Breast epithelium (tissue), 3 donors: ENCODE measurements at regions not wholly inside any gene's neighbourhood (a gene's known extent, or its start where the extent isn't known, plus 50 kb on each side); places are given as distances from the start of the nearest gene placed in this dataset.

Experiments
- CTCF ChIP-seq, 3 donors: fragments of 450-650 bp; IDR thresholded peaks; one replicate each; pipeline ENCODE4 v1.5.1; 2016 to 2017; ENCODE audit warnings: antibody characterized with exemption in 3 of 3, mild to moderate bottlenecking in 3 of 3, moderate library complexity in 3 of 3
- POLR2A ChIP-seq: fragments of 450-650 bp; IDR thresholded peaks from one replicate; pipeline ENCODE4 v1.6.1; 2016; ENCODE audit warnings: antibody characterized with exemption, mild to moderate bottlenecking, moderate library complexity

- TF ChIP-seq CTCF (IDR thresholded peaks at IDR 0.05), result no peak
- TF ChIP-seq POLR2A, result no peak
These were observed 110.3 kb downstream of the DUSP10 start for GRCh38 chr1:221631556-221631955.
